Keratinocyte (primary cell): ENCODE measurements at regions not wholly inside any gene's neighbourhood (a gene's known extent, or its start where the extent isn't known, plus 50 kb on each side); places are given as distances from the start of the nearest gene placed in this dataset.

Experiments
- CTCF ChIP-seq, 3 experiments: IDR thresholded peaks in 1 of 3; conservative IDR thresholded peaks in 1 of 3; optimal IDR thresholded peaks in 1 of 3; 2 replicates in 2 of 3; 3 replicates in 1 of 3; pipeline versions ENCODE3 to v1.5.1; 2011; ENCODE audit warnings: low read length in 3 of 3, mild to moderate bottlenecking in 3 of 3, moderate library complexity in 2 of 3, control low read depth in 1 of 3, inconsistent platforms in 1 of 3; ENCODE audit not compliant: insufficient read depth in 2 of 3; ENCODE audit errors: extremely low read depth in 1 of 3
- EZH2 ChIP-seq: IDR thresholded peaks from one replicate; pipeline ENCODE4 v1.6.1; 2012; ENCODE audit warnings: inconsistent platforms, mild to moderate bottlenecking, low read length, moderate library complexity

GRCh38 chr7:41425926-41426325 lies 277.0 kb downstream of the INHBA start:
- TF ChIP-seq CTCF (optimal IDR thresholded peaks at IDR 0.05 in 1 of 3, IDR thresholded peaks at IDR 0.05 in 1 of 3, conservative IDR thresholded peaks at IDR 0.05 in 1 of 3; ENCODE audit: extremely low read depth in 1 of 3, insufficient read depth in 2 of 3, low read length in 3 of 3) (no peak), EZH2 (no peak)
